Suprapubic skin (tissue), 4 donors: ENCODE measurements at regions not wholly inside any gene's neighbourhood (a gene's known extent, or its start where the extent isn't known, plus 50 kb on each side); places are given as distances from the start of the nearest gene placed in this dataset.
A peak's percentile ranks its signal among the peaks of the same experiment; 100 is the strongest.
"Not testable (repeated sequence)": the region's sequence is repeated elsewhere in the genome, so short reads cannot be mapped to it uniquely, and the experiment has no call there.

Experiments used
- DNase-seq, 2 donors: peaks; one replicate each; pipeline ENCODE4 v3.0.0-alpha.2; 2019; ENCODE audit warnings: low spot score in 2 of 2
- H3K27ac ChIP-seq: fragments of 200-600 bp; sonication (generic); one replicate; pipeline ENCODE4 v1.5.1; 2019
- H3K27me3 ChIP-seq: fragments of 200-600 bp; sonication (generic); one replicate; pipeline ENCODE4 v1.5.1; 2019
- H3K36me3 ChIP-seq: fragments of 200-600 bp; sonication (generic); one replicate; pipeline ENCODE4 v1.5.1; 2019
- H3K4me1 ChIP-seq: fragments of 200-600 bp; sonication (generic); one replicate; pipeline ENCODE4 v1.5.1; 2019
- H3K4me3 ChIP-seq: fragments of 200-600 bp; sonication (generic); one replicate; pipeline ENCODE4 v1.5.1; 2019; ENCODE audit warnings: mild to moderate bottlenecking
- H3K9me3 ChIP-seq: fragments of 200-600 bp; sonication (generic); one replicate; pipeline ENCODE4 v1.5.1; 2019
- CTCF ChIP-seq, 2 donors: fragments of 200-600 bp in 1 of 2; fragments of 450-650 bp in 1 of 2; sonication (generic) in 1 of 2; IDR thresholded peaks; one replicate each; pipeline ENCODE4 v1.5.1; 2016 to 2019; ENCODE audit warnings: antibody characterized with exemption in 2 of 2, mild to moderate bottlenecking in 1 of 2, moderate library complexity in 1 of 2
- EP300 ChIP-seq: sonication (generic); formaldehyde crosslinking; IDR thresholded peaks from one replicate; pipeline ENCODE4 v1.6.1; 2017; ENCODE audit warnings: antibody characterized with exemption
- POLR2A ChIP-seq, 2 donors: fragments of 450-650 bp; IDR thresholded peaks; one replicate each; pipeline ENCODE4 v1.6.1; 2017; ENCODE audit warnings: antibody characterized with exemption in 2 of 2, mild to moderate bottlenecking in 2 of 2, moderate library complexity in 2 of 2
- POLR2AphosphoS5 ChIP-seq, 3 donors: sonication (generic); formaldehyde crosslinking; IDR thresholded peaks; one replicate each; pipeline ENCODE4 v1.6.1; 2017; ENCODE audit warnings: antibody characterized with exemption in 3 of 3
- WGBS: methylation state at CpG from one replicate; pipeline ENCODE4 v1.1.5; 2018; 5-methylcytosine and 5-hydroxymethylcytosine counted together

GRCh38 chr22:23397008-23397612 lies 183.0 kb downstream of the IGLL1 start:
- H3K9me3 ChIP-seq, result no peaks in the 10 kb centered on the region
- H3K4me3 ChIP-seq, result no peak overlapping the region
- 78% methylated on average over 16 of the region's 26 CpGs for WGBS
- H3K27ac ChIP-seq, result no peak overlapping the region
- no peak for TF ChIP-seq POLR2AphosphoS5 (IDR thresholded peaks at IDR 0.05)
- TF ChIP-seq EP300, result no peak
- TF ChIP-seq POLR2A (IDR thresholded peaks at IDR 0.05), result no peak
- no peak for TF ChIP-seq CTCF (IDR thresholded peaks at IDR 0.05)
- H3K4me1 ChIP-seq, result peaks cover 2% of the 10 kb centered on the region
- peak in 1 of 2 donors; percentile 57 for DNase-seq
- peaks cover 5% of the 10 kb centered on the region for H3K27me3 ChIP-seq
- no peaks in the 10 kb centered on the region for H3K36me3 ChIP-seq

DNA sequence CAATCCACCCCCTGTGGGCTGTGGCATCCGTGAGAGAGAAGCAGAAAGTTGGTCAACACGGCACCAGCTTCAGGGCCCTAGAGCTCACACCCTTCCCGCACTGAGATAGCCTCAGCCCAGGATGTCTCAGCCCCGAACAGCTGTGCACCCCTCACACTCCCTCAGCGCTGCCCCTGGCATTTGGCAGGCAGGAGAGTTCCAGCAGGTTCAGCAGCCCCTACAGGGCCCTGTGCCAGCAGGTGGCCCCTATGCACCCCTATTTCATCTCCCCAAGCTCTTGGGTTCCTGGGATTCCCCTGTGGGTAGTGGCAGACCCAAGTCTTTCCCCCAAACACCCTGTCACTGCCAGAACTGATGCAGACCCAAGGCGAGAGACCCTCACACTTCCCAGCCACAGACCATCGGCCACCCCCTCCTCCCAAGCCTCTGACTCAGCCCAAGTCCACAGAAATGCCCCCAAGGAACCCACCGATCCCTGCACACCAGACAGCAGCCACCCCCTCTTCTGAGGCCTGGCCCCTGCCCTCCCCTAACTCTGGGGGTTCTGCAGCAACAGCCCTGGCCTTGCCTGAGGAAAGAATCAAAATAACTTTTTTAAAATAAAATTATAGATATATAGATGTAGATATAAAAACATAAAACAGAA lies 183.6 kb downstream of the IGLL1 start:
- H3K4me1 ChIP-seq, result no peaks in the 10 kb centered on the region
- peak; percentile 48 to 60 for DNase-seq
- 81% methylated on average over 8 of the region's 8 CpGs for WGBS
- H3K4me3 ChIP-seq, result no peak overlapping the region
- no peak for TF ChIP-seq POLR2AphosphoS5 (IDR thresholded peaks at IDR 0.05)
- no peaks in the 10 kb centered on the region for H3K36me3 ChIP-seq
- peaks cover under 1% of the 10 kb centered on the region for H3K27me3 ChIP-seq
- H3K9me3 ChIP-seq, result no peaks in the 10 kb centered on the region
- no peak overlapping the region for H3K27ac ChIP-seq

DNA sequence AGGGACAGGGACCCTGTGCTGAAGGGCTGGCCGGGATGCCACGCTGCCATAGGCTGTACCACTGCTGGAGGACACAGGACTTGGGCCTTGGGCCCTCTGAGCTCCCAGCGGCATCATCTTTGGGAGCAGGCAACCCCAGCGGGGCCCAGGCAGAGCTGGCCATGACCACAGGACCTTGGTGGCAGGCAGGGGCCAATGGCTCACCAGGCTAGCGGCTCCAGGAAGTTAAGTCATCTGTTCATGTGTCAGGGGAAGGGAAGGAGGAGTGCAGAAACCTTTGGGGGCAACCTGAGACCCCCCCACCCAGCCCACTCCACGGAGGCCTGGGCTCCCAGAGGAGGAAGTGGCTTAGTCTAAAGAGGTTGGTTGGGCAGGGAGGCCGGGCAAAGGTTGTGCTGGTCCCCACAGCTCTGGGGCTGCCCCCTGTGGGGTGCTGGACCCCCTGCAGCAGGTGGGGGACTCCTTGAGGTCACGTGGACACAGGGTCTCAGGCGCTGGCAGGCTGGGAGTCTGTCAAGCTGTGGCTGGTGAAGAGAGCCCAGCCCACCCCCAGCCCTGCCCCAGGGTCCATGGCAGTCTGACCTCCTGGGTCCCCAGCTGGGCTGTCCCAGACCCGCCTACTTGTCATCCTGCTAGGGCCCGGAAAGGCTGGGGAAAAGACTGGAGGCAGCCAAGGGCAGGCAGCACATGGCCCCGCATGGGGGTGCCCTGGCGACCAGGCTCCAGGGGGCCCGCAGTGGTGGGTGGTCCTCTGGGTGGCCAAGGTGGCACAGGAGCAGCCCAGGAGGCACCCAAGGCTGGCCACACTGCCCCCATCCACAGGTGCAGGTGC lies 184.3 kb downstream of the IGLL1 start:
- Histone ChIP-seq H3K9me3 (no peaks in the 10 kb centered on the region), H3K4me1 (no peaks in the 10 kb centered on the region), H3K27me3 (no peaks in the 10 kb centered on the region), H3K4me3 (no peak overlapping the region), H3K27ac (no peak overlapping the region), H3K36me3 (no peaks in the 10 kb centered on the region)
- TF ChIP-seq POLR2AphosphoS5 (IDR thresholded peaks at IDR 0.05), result no peak
- no peak for TF ChIP-seq POLR2A (IDR thresholded peaks at IDR 0.05)
- TF ChIP-seq EP300, result no peak
- no peak for TF ChIP-seq CTCF (IDR thresholded peaks at IDR 0.05)
- 84% methylated on average over 13 of the region's 14 CpGs for WGBS
- DNase-seq, result peak; percentile 47 to 67

- H3K4me3 ChIP-seq, result no peak overlapping the region
- H3K9me3 ChIP-seq, result no peaks in the 10 kb centered on the region
- TF ChIP-seq EP300, result no peak
- no peak for TF ChIP-seq POLR2AphosphoS5 (IDR thresholded peaks at IDR 0.05)
- TF ChIP-seq POLR2A (IDR thresholded peaks at IDR 0.05), result no peak
- no peak for TF ChIP-seq CTCF (IDR thresholded peaks at IDR 0.05)
- H3K27ac ChIP-seq, result no peak overlapping the region
- peak; percentile 56 to 65 for DNase-seq
- 94% methylated on average over 16 of the region's 28 CpGs for WGBS
- H3K4me1 ChIP-seq, result no peaks in the 10 kb centered on the region
- no peaks in the 10 kb centered on the region for H3K27me3 ChIP-seq
- no peaks in the 10 kb centered on the region for H3K36me3 ChIP-seq
Observed at GRCh38 chr22:23394525-23395326, 185.4 kb downstream of the IGLL1 start.

GRCh38 chr22:23393721-23394320 lies 186.3 kb downstream of the IGLL1 start:
- TF ChIP-seq POLR2A (IDR thresholded peaks at IDR 0.05), result no peak
- no peak for TF ChIP-seq POLR2AphosphoS5 (IDR thresholded peaks at IDR 0.05)
- no peak for TF ChIP-seq CTCF (IDR thresholded peaks at IDR 0.05)
- TF ChIP-seq EP300, result no peak
- no peaks in the 10 kb centered on the region for H3K36me3 ChIP-seq
- no peaks in the 10 kb centered on the region for H3K4me1 ChIP-seq
- no peak overlapping the region for H3K4me3 ChIP-seq
- peak; percentile 57 to 73 for DNase-seq
- no peaks in the 10 kb centered on the region for H3K27me3 ChIP-seq
- H3K9me3 ChIP-seq, result no peaks in the 10 kb centered on the region
- H3K27ac ChIP-seq, result no peak overlapping the region
- WGBS, result 85% methylated on average over 8 of the region's 17 CpGs

GRCh38 chr22:23393199-23393598 lies 186.9 kb downstream of the IGLL1 start:
- not testable (repeated sequence) for H3K27me3 ChIP-seq

More at GRCh38 chr22:23393199-23393598, 186.9 kb downstream of the IGLL1 start:
- H3K36me3 ChIP-seq, H3K4me1 ChIP-seq, H3K4me3 ChIP-seq, H3K9me3 ChIP-seq, H3K27ac ChIP-seq: not testable (repeated sequence)
- peak in 1 of 2 donors; percentile 52 for DNase-seq
- no CpG with 5 or more reads among the region's 14 CpGs for WGBS
